HCT116 (cell line): ENCODE measurements at regions not wholly inside any gene's neighbourhood (a gene's known extent, or its start where the extent isn't known, plus 50 kb on each side); places are given as distances from the start of the nearest gene placed in this dataset.

Experiments
- ATAC-seq: fragments of 200-7000 bp; cut with Tn5 transposase; 2 replicates; pipeline ENCODE4 v1.9.1; 2020; ENCODE audit warnings: mild to moderate bottlenecking, moderate library complexity
- BruUV-seq: library from RNA; stranded (reverse); fragments of 400-500 nt; replicated peaks from 2 replicates; lab custom pipeline; 2021; lab: Mats Ljungman, UMichigan
- CTCF ChIA-PET: fragments of 300-600 bp; sonication (Branson Sonifier 250); formaldehyde crosslinking; loops from one replicate; lab custom pipeline; 2021; ENCODE audit warnings: antibody characterized with exemption; lab: Charles Lee
- POLR2A ChIA-PET: fragments of 300-600, 350-600 bp; sonication (Branson Sonifier 250); formaldehyde crosslinking; loops from one replicate; lab custom pipeline; 2021; ENCODE audit warnings: antibody characterized with exemption; lab: Charles Lee
- RAD21 ChIA-PET, 2 experiments: fragments of 300-600 bp; sonication (Branson Sonifier 250); formaldehyde crosslinking; loops; one replicate each; lab custom pipeline; 2023; ENCODE audit warnings: low total read pairs in 2 of 2; ENCODE audit not compliant: uncharacterized antibody in 2 of 2, unreplicated experiment in 2 of 2, low non-redundant PET in 1 of 2; lab: Charles Lee
- DNase-seq: peaks from one replicate; pipeline ENCODE4 v3.0.0-alpha.2; 2010; ENCODE audit warnings: low read depth, low spot score
- H2AFZ ChIP-seq: fragments of 200-600 bp; shearing (Covaris generic), sonication (generic); 2 replicates; pipeline ENCODE4 v1.6.1; 2017; ENCODE audit warnings: low read depth, mixed run types, mixed read lengths, antibody characterized with exemption, low read length; ENCODE audit not compliant: poor library complexity, severe bottlenecking
- H3K27ac ChIP-seq: 2 replicates; pipeline ENCODE4 v1.5.1; 2012; ENCODE audit warnings: low read depth, low read length
- H3K27me3 ChIP-seq: fragments of 200-600 bp; sonication (generic); 2 replicates; pipeline ENCODE4 v1.6.1; 2016; ENCODE audit warnings: mixed run types, low read length, mixed read lengths; ENCODE audit not compliant: insufficient read depth
- H3K36me3 ChIP-seq, 2 experiments: fragments of 200-500 bp in 1 of 2; fragments of 200-600 bp in 1 of 2; sonication (Bioruptor generic) in 1 of 2; sonication (generic) in 1 of 2; 2 replicates each; pipeline versions ENCODE4 v1.5.1 to v1.6.1; 2014 to 2016; ENCODE audit warnings: low read length in 2 of 2, inconsistent platforms in 1 of 2, mixed read lengths in 1 of 2, mixed run types in 1 of 2; ENCODE audit not compliant: insufficient read depth in 2 of 2, control insufficient read depth in 1 of 2
- H3K4me1 ChIP-seq, 2 experiments: fragments of 200-600 bp in 1 of 2; sonication (generic) in 1 of 2; 2 replicates each; pipeline versions ENCODE4 v1.5.1 to v1.6.1; 2012 to 2017; ENCODE audit warnings: low read length in 2 of 2, inconsistent platforms in 1 of 2, mild to moderate bottlenecking in 1 of 2, mixed read lengths in 1 of 2, mixed run types in 1 of 2, moderate library complexity in 1 of 2; ENCODE audit not compliant: insufficient read depth in 2 of 2, control insufficient read depth in 1 of 2
- H3K4me2 ChIP-seq: fragments of 200-600 bp; sonication (generic); 2 replicates; pipeline ENCODE4 v1.6.1; 2017; ENCODE audit warnings: mixed run types, low read length, mixed read lengths
- H3K4me3 ChIP-seq, 2 experiments: fragments of 200-600 bp in 1 of 2; sonication (generic) in 1 of 2; replicated peaks in 1 of 2; 2 replicates each; pipeline ENCODE4 v1.5.1; 2011 to 2016; ENCODE audit warnings: low read length in 2 of 2, control low read depth in 1 of 2, low read depth in 1 of 2, mild to moderate bottlenecking in 1 of 2, mixed read lengths in 1 of 2, mixed run types in 1 of 2
- H3K79me2 ChIP-seq: fragments of 200-600 bp; sonication (generic); 2 replicates; pipeline ENCODE4 v1.6.1; 2017; ENCODE audit warnings: mild to moderate bottlenecking, mixed run types, low read length, moderate library complexity, mixed read lengths; ENCODE audit not compliant: insufficient read depth
- H3K9ac ChIP-seq: fragments of 200-600 bp; sonication (generic); 2 replicates; pipeline ENCODE4 v1.6.1; 2016; ENCODE audit warnings: low read length, mixed read lengths
- H3K9me2 ChIP-seq: fragments of 200-600 bp; sonication (generic), shearing (Covaris generic); 2 replicates; pipeline ENCODE4 v1.6.1; 2017; ENCODE audit warnings: mixed run types, mild to moderate bottlenecking, moderate library complexity; ENCODE audit not compliant: insufficient read depth
- H3K9me3 ChIP-seq, 2 experiments: fragments of 200-500 bp in 1 of 2; fragments of 200-600 bp in 1 of 2; sonication (Bioruptor generic) in 1 of 2; sonication (generic) in 1 of 2; 2 replicates each; pipeline ENCODE4 v1.6.1; 2014 to 2017; ENCODE audit warnings: low read length in 2 of 2, mixed read lengths in 2 of 2, inconsistent platforms in 1 of 2, low read depth in 1 of 2, mild to moderate bottlenecking in 1 of 2, mixed run types in 1 of 2, moderate library complexity in 1 of 2; ENCODE audit not compliant: control insufficient read depth in 1 of 2, insufficient read depth in 1 of 2
- H4K20me1 ChIP-seq: fragments of 200-600 bp; sonication (generic), shearing (Covaris generic); 2 replicates; pipeline ENCODE4 v1.6.1; 2017; ENCODE audit warnings: mixed run types, mild to moderate bottlenecking, moderate library complexity; ENCODE audit not compliant: insufficient read depth
- ATF3 ChIP-seq: IDR thresholded peaks from 2 replicates; pipeline ENCODE4 v1.6.1; 2012
- EGR1 ChIP-seq: IDR thresholded peaks from 2 replicates; pipeline ENCODE4 v1.6.1; 2012; ENCODE audit warnings: low read depth
- ELF1 ChIP-seq: IDR thresholded peaks from 2 replicates; pipeline ENCODE4 v1.6.1; 2012; ENCODE audit warnings: low read depth, borderline replicate concordance
- FOSL1 ChIP-seq: IDR thresholded peaks from 2 replicates; pipeline ENCODE4 v1.6.1; 2012; ENCODE audit warnings: low read depth
- JUND ChIP-seq: IDR thresholded peaks from 2 replicates; pipeline ENCODE4 v1.6.1; 2012
- POLR2A ChIP-seq: IDR thresholded peaks from 2 replicates; pipeline ENCODE4 v1.7.0; 2011; ENCODE audit warnings: borderline replicate concordance; ENCODE audit not compliant: insufficient read depth, insufficient read length; ENCODE audit errors: extremely low read depth
- SRF ChIP-seq: IDR thresholded peaks from 2 replicates; pipeline ENCODE4 v1.6.1; 2012; ENCODE audit warnings: low read depth
- ZBTB33 ChIP-seq: IDR thresholded peaks from 2 replicates; pipeline ENCODE4 v1.6.1; 2011; ENCODE audit warnings: mild to moderate bottlenecking, low read length, moderate library complexity; ENCODE audit not compliant: insufficient replicate concordance; ENCODE audit errors: extremely low read depth
- intact Hi-C: fragments of 100-400 bp; cut with micrococcal nuclease; formaldehyde crosslinking; loops from 2 replicates; pipeline ENCODE4 v1.10.0; 2022

- TF ChIP-seq JUND (no peak), SRF (no peak), ZBTB33 (no peak), EGR1 (no peak), POLR2A (no peak), FOSL1 (no peak)
- TF ChIP-seq, all 23 proteins: peak for 0
These were observed 405.4 kb downstream of the SOX2 start (continued) for GRCh38 chr3:182117131-182117530.

- no TSS peak for BruUV-seq
- TF ChIP-seq ELF1 (no peak), ATF3 (no peak)
- no peaks in the 10 kb centered on the region for H4K20me1 ChIP-seq
- H3K27ac ChIP-seq, result no peak overlapping the region
- H2AFZ ChIP-seq, result no peak overlapping the region
- H3K4me3 ChIP-seq, result no peak overlapping the region
- no peak for ATAC-seq
- H3K9ac ChIP-seq, result no peak overlapping the region
- H3K4me1 ChIP-seq, result peaks cover 0 to 4% of the 10 kb centered on the region in 2 experiments; a peak in 1 of 4 replicates
- DNase-seq, result no peak
- H3K9me2 ChIP-seq, result no peaks in the 10 kb centered on the region
- ChIA-PET POLR2A (no interaction called here), CTCF (no interaction called here), RAD21 (no interaction called here)
- no peaks in the 10 kb centered on the region for H3K36me3 ChIP-seq
- no peaks in the 10 kb centered on the region for H3K79me2 ChIP-seq
- H3K9me3 ChIP-seq, result no peaks in the 10 kb centered on the region
- no peak overlapping the region for H3K4me2 ChIP-seq
- no peaks in the 10 kb centered on the region for H3K27me3 ChIP-seq
- intact Hi-C loops, result no loop called here
These were observed 405.9 kb downstream of the SOX2 start for GRCh38 chr3:182117583-182117982.
